Loucy (cell line): ENCODE measurements at regions not wholly inside any gene's neighbourhood (a gene's known extent, or its start where the extent isn't known, plus 50 kb on each side); places are given as distances from the start of the nearest gene placed in this dataset.
"Not testable (repeated sequence)": the region's sequence is repeated elsewhere in the genome, so short reads cannot be mapped to it uniquely, and the experiment has no call there.

Experiments used
- H2AFZ ChIP-seq: fragments of 200-600 bp; sonication (generic); 2 replicates; pipeline ENCODE4 v1.6.0; 2016; ENCODE audit warnings: antibody characterized with exemption, mild to moderate bottlenecking, low read length, moderate library complexity
- H3F3A ChIP-seq: fragments of 200-600 bp; 2 replicates; pipeline ENCODE4 v1.6.0; 2016; ENCODE audit warnings: antibody characterized with exemption, low read depth, mild to moderate bottlenecking
- H3K27me3 ChIP-seq: fragments of 200-600 bp; sonication (generic); 2 replicates; pipeline ENCODE4 v1.6.1; 2014; ENCODE audit warnings: low read length, mild to moderate bottlenecking; ENCODE audit not compliant: insufficient read depth, poor library complexity, severe bottlenecking
- H3K36me3 ChIP-seq: fragments of 200-600 bp; sonication (generic); 2 replicates; pipeline ENCODE4 v1.6.1; 2016; ENCODE audit warnings: low read length; ENCODE audit not compliant: insufficient read depth
- H3K4me1 ChIP-seq: fragments of 200-600 bp; sonication (generic); 2 replicates; pipeline ENCODE4 v1.5.1; 2014; ENCODE audit warnings: low read length, mild to moderate bottlenecking; ENCODE audit not compliant: insufficient read depth, poor library complexity, severe bottlenecking
- H3K4me2 ChIP-seq: fragments of 200-600 bp; sonication (generic); 2 replicates; pipeline ENCODE4 v1.6.0; 2014; ENCODE audit warnings: antibody characterized with exemption, low read length, low read depth, mild to moderate bottlenecking; ENCODE audit not compliant: poor library complexity, severe bottlenecking
- H3K4me3 ChIP-seq: fragments of 200-600 bp; sonication (generic); 2 replicates; pipeline ENCODE4 v1.5.1; 2014; ENCODE audit warnings: low read length, mild to moderate bottlenecking, mixed read lengths; ENCODE audit not compliant: poor library complexity, severe bottlenecking
- H3K79me2 ChIP-seq: fragments of 200-600 bp; sonication (generic); 2 replicates; pipeline ENCODE4 v1.6.1; 2014; ENCODE audit warnings: low read length; ENCODE audit not compliant: insufficient read depth
- H3K9ac ChIP-seq: fragments of 200-600 bp; sonication (generic); 2 replicates; pipeline ENCODE4 v1.6.0; 2014; ENCODE audit warnings: mild to moderate bottlenecking, low read depth, low read length, moderate library complexity; ENCODE audit not compliant: poor library complexity, severe bottlenecking
- H3K9me2 ChIP-seq: fragments of 200-600 bp; sonication (generic); replicated peaks from 2 replicates; pipeline ENCODE4 v1.6.1; 2016; ENCODE audit warnings: low read depth, low read length, mixed read lengths
- H3K9me3 ChIP-seq: fragments of 200-600 bp; sonication (generic); 2 replicates; pipeline ENCODE4 v1.6.1; 2014; ENCODE audit warnings: mild to moderate bottlenecking, antibody characterized with exemption, low read length, low read depth; ENCODE audit not compliant: insufficient read depth
- H4K20me1 ChIP-seq: fragments of 200-600 bp; sonication (generic); 2 replicates; pipeline ENCODE4 v1.6.0; 2014; ENCODE audit warnings: antibody characterized with exemption, low read length, mild to moderate bottlenecking; ENCODE audit not compliant: insufficient read depth, poor library complexity, severe bottlenecking
- EZH2phosphoT487 ChIP-seq: fragments of 200-600 bp; IDR thresholded peaks from 2 replicates; pipeline ENCODE4 v1.6.1; 2018; ENCODE audit warnings: antibody characterized with exemption, mild to moderate bottlenecking, moderate library complexity, borderline replicate concordance
- TF ChIP-seq, protein P1 (sequence below): fragments of 200-600 bp; sonication (generic); conservative IDR thresholded peaks from 2 replicates; pipeline ENCODE4 v1.5.1; 2014; ENCODE audit warnings: mild to moderate bottlenecking, antibody characterized with exemption, low read length

GRCh38 chr10:2519139-2519538 is 548.2 kb upstream of the PFKP start:
- H3F3A ChIP-seq = no peaks in the 10 kb centered on the region

GRCh38 chr10:2509081-2509531 is 558.2 kb upstream of the PFKP start:
- H3K9ac ChIP-seq = no peak overlapping the region
- TF ChIP-seq EZH2phosphoT487 = no peak
- TF ChIP-seq, protein P1, sequence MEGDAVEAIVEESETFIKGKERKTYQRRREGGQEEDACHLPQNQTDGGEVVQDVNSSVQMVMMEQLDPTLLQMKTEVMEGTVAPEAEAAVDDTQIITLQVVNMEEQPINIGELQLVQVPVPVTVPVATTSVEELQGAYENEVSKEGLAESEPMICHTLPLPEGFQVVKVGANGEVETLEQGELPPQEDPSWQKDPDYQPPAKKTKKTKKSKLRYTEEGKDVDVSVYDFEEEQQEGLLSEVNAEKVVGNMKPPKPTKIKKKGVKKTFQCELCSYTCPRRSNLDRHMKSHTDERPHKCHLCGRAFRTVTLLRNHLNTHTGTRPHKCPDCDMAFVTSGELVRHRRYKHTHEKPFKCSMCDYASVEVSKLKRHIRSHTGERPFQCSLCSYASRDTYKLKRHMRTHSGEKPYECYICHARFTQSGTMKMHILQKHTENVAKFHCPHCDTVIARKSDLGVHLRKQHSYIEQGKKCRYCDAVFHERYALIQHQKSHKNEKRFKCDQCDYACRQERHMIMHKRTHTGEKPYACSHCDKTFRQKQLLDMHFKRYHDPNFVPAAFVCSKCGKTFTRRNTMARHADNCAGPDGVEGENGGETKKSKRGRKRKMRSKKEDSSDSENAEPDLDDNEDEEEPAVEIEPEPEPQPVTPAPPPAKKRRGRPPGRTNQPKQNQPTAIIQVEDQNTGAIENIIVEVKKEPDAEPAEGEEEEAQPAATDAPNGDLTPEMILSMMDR = no peak
- peaks cover 43% of the 10 kb centered on the region for H3K27me3 ChIP-seq
- no peak overlapping the region for H3K4me2 ChIP-seq
- no peak overlapping the region for H3K4me3 ChIP-seq
- H3F3A ChIP-seq = no peaks in the 10 kb centered on the region
- H3K9me2 ChIP-seq = no peaks in the 10 kb centered on the region
- no peak overlapping the region for H2AFZ ChIP-seq
- H3K36me3 ChIP-seq = no peaks in the 10 kb centered on the region
- no peaks in the 10 kb centered on the region for H3K79me2 ChIP-seq
- H4K20me1 ChIP-seq = no peaks in the 10 kb centered on the region
- no peaks in the 10 kb centered on the region for H3K9me3 ChIP-seq
- no peaks in the 10 kb centered on the region for H3K4me1 ChIP-seq

More at GRCh38 chr10:2519139-2519538, 548.2 kb upstream of the PFKP start:
- Histone ChIP-seq H3K4me1 (no peaks in the 10 kb centered on the region), H2AFZ (no peak overlapping the region), H4K20me1 (no peaks in the 10 kb centered on the region), H3K9me3 (no peaks in the 10 kb centered on the region), H3K4me3 (no peak overlapping the region), H3K9me2 (no peaks in the 10 kb centered on the region), H3K9ac (no peak overlapping the region), H3K79me2 (no peaks in the 10 kb centered on the region), H3K4me2 (no peak overlapping the region), H3K36me3 (no peaks in the 10 kb centered on the region), H3K27me3 (peaks cover 13% of the 10 kb centered on the region)
- TF ChIP-seq EZH2phosphoT487 = no peak
- TF ChIP-seq, protein P1 = no peak

DNA sequence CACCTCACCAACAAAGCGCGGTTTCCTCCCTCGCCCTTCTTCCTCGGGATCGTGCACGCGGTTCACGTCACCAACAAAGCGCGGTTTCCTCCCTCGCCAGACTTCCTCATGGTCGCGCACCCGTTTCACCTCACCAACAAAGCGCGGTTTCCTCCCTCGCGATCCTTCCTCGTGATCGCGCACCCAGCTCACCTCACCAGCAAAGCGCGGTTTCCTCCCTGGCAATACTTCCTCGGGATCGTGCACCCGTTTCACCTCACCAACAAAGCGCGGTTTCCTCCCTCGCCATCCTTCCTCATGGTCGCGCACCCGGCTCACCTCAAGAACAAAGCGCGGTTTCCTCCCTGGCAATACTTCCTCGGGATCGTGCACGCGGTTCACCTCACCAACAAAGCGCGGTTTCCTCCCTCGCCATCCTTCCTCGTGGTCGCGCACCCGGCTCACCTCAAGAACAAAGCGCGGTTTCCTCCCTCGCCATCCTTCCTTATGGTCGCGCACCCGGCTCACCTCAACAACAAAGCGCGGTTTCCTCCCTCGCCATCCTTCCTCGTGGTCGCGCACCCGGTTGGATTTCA is 565.9 kb upstream of the PFKP start:
- H3K9ac ChIP-seq, H2AFZ ChIP-seq, H3K79me2 ChIP-seq, H3K4me1 ChIP-seq, H3K9me2 ChIP-seq, H3K9me3 ChIP-seq, H3F3A ChIP-seq, H4K20me1 ChIP-seq, H3K36me3 ChIP-seq: not testable (repeated sequence)
- peak overlapping the region; percentile 48 for H3K4me2 ChIP-seq
- TF ChIP-seq EZH2phosphoT487 = peak; percentile 68; the same call in 1 of the 2 replicates
- H3K27me3 ChIP-seq = peaks cover 69% of the 10 kb centered on the region
- H3K4me3 ChIP-seq = peak overlapping the region; percentile 52

GRCh38 chr10:2494399-2494798 is 572.9 kb upstream of the PFKP start:
- no peak overlapping the region for H2AFZ ChIP-seq
- no peaks in the 10 kb centered on the region for H3K9me3 ChIP-seq
- no peaks in the 10 kb centered on the region for H3K79me2 ChIP-seq
- TF ChIP-seq EZH2phosphoT487 = no peak
- TF ChIP-seq, protein P1 = no peak
- H3K4me3 ChIP-seq = no peak overlapping the region
- H3K36me3 ChIP-seq = no peaks in the 10 kb centered on the region
- H3K4me1 ChIP-seq = peaks cover 3% of the 10 kb centered on the region
- H3K9me2 ChIP-seq = no peaks in the 10 kb centered on the region
- H3K27me3 ChIP-seq = peaks cover 17% of the 10 kb centered on the region
- H3K4me2 ChIP-seq = no peak overlapping the region
- H4K20me1 ChIP-seq = no peaks in the 10 kb centered on the region
- no peaks in the 10 kb centered on the region for H3F3A ChIP-seq
- H3K9ac ChIP-seq = no peak overlapping the region
